Coronary artery (tissue), 2 donors: ENCODE measurements at regions not wholly inside any gene's neighbourhood (a gene's known extent, or its start where the extent isn't known, plus 50 kb on each side); places are given as distances from the start of the nearest gene placed in this dataset.
"Not testable (repeated sequence)": the region's sequence is repeated elsewhere in the genome, so short reads cannot be mapped to it uniquely, and the experiment has no call there.

ENCODE experiments used
- DNase-seq: peaks from one replicate; pipeline ENCODE4 v3.0.0-alpha.2; 2017; ENCODE audit warnings: low spot score
- H3K27ac ChIP-seq, 2 donors: fragments of 200-600 bp; sonication (generic); one replicate each; pipeline ENCODE4 v1.5.1; 2016 to 2019
- H3K4me3 ChIP-seq: fragments of 200-600 bp; sonication (generic); 2 replicates; pipeline ENCODE4 v1.5.1; 2016; ENCODE audit warnings: mild to moderate bottlenecking, moderate library complexity
- TF ChIP-seq, protein P1 (sequence below): fragments of 200-600 bp; sonication (generic); IDR thresholded peaks from one replicate; pipeline ENCODE4 v1.5.1; 2019; ENCODE audit warnings: antibody characterized with exemption

- no peak for DNase-seq
- TF ChIP-seq, protein P1, sequence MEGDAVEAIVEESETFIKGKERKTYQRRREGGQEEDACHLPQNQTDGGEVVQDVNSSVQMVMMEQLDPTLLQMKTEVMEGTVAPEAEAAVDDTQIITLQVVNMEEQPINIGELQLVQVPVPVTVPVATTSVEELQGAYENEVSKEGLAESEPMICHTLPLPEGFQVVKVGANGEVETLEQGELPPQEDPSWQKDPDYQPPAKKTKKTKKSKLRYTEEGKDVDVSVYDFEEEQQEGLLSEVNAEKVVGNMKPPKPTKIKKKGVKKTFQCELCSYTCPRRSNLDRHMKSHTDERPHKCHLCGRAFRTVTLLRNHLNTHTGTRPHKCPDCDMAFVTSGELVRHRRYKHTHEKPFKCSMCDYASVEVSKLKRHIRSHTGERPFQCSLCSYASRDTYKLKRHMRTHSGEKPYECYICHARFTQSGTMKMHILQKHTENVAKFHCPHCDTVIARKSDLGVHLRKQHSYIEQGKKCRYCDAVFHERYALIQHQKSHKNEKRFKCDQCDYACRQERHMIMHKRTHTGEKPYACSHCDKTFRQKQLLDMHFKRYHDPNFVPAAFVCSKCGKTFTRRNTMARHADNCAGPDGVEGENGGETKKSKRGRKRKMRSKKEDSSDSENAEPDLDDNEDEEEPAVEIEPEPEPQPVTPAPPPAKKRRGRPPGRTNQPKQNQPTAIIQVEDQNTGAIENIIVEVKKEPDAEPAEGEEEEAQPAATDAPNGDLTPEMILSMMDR = no peak
- Histone ChIP-seq H3K27ac (no peak overlapping the region), H3K4me3 (no peak overlapping the region)
These were observed 84.2 kb upstream of the CREB5 start for GRCh38 chr7:28328146-28328545.

DNA sequence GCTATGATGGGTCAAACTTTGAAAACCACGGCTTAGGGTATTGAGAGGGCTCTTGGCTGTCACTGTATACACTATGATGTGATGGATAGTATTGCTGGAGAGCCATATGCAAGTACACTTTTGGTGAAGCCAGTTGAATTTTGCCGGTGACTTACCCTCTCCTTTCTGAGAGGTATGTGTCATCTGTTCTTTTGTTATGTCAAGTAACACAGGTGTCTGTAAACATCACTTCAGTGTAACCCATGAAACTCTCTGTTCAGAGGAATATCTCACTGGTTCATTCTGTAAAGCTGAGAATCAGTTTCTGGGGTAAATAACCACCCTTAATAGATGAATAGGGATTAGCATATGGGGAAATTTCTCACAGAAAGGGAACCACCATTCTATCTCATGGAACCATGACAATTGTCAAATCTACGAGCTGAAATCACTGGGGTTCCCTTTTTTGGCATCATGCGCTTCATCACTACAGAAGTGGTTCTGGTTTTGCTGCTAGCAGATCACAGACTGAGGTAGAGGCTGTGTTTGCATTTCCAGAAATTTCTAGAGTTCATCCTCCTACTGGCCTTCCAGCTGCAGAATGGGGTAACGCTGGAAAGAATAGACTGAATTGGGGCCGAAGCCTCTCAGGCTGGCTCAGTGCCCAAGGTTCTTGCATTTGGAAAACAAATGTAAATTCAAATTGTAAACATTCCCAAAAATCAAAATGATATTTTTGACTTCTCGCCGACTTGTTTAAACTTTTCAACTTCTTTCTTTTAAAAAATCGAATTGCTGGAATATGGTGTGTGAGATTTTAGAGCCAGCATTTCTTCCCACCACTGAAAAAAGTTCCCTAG, 83.3 kb upstream of the CREB5 start:
- H3K4me3 ChIP-seq = no peak overlapping the region
- TF ChIP-seq, protein P1 = no peak
- H3K27ac ChIP-seq = no peak overlapping the region
- no peak for DNase-seq

DNA sequence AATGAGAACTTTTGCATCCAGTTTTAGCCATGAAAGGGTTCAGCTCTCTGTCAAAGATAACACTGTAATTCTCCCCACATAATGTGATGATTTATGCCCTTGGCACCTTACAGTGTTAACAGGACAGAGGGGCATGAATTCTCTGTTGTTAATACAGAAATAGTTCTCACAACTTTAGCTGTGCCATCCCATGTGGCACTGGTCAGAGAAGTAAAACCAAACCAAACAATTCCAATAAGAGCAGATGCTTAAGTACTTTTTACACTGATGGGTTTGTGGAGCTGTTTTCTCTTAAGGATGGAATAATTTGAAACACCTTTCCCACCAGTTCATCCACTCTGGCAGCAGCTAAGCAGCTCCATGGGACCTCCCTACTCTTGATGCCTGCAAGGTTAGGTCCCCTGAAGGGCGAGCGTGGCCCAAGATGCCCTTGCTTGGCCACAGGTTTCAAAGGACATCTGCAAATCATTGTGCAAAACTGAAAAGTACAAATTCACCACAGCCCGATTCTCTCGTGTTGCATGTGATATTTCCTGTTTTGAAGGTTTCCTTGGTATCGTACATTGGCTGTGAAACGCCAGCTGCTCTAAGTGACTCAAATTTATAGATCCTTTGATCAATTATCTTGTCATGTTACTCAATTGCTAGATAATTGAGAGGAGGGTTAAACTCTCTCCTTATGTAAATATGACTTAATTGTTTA, 82.5 kb upstream of the CREB5 start:
- no peak overlapping the region for H3K27ac ChIP-seq
- no peak for DNase-seq
- TF ChIP-seq, protein P1 = no peak
- H3K4me3 ChIP-seq = no peak overlapping the region

DNA sequence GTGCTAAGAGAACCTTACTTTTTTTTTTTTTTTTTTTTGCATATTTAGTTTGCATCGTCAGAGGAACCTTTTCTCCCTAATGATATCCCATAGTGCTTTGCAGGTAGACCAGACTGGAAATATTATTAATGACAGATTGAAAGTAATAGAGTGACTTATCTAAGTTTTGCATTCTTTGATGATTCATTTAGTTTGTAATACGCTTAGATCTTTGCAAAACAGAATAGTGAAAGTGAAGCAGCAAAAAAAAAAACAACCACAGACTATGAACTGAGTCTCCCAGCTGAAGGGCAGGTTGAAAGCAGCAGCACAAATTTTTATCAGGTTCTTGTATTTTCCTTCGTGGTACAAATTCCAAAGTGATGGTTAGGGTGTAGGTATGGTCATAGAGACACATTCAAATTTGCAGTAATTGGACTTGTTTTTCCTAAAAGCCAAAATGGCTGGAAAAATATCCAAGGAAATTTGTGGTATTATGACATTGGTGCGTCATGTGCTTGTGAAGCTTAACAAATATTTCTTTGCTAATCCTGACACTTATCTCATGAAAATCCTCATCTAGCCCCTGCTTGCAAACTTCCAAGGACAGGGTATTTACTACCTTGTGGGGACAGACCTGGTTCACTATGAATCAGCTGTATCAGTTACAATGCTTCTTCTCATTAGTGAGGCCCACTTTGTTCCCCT, 81.8 kb upstream of the CREB5 start:
- DNase-seq = no peak
- no peak overlapping the region for H3K4me3 ChIP-seq
- H3K27ac ChIP-seq = no peak overlapping the region
- TF ChIP-seq, protein P1 = no peak

GRCh38 chr7:28332046-28332445, 80.3 kb upstream of the CREB5 start:
- DNase-seq = no peak

GRCh38 chr7:28333548-28333947, 78.8 kb upstream of the CREB5 start:
- not testable (repeated sequence) for H3K4me3 ChIP-seq, DNase-seq, H3K27ac ChIP-seq

More at GRCh38 chr7:28332046-28332445, 80.3 kb upstream of the CREB5 start:
- no peak overlapping the region for H3K4me3 ChIP-seq
- TF ChIP-seq, protein P1 = no peak
- no peak overlapping the region for H3K27ac ChIP-seq

- no peak overlapping the region for H3K27ac ChIP-seq
- H3K4me3 ChIP-seq = no peak overlapping the region
- no peak for DNase-seq
- TF ChIP-seq, protein P1 = no peak
These were observed 75.5 kb upstream of the CREB5 start for GRCh38 chr7:28336806-28337205.
